ENCODE measurements at regions not wholly inside any gene's neighbourhood (a gene's known extent, or its start where the extent isn't known, plus 50 kb on each side); places are given as distances from the start of the nearest gene placed in this dataset.

GRCh38 chr7:94856643-94857042, 50.8 kb upstream of the PPP1R9A start:
- TF ChIP-seq, protein P1, sequence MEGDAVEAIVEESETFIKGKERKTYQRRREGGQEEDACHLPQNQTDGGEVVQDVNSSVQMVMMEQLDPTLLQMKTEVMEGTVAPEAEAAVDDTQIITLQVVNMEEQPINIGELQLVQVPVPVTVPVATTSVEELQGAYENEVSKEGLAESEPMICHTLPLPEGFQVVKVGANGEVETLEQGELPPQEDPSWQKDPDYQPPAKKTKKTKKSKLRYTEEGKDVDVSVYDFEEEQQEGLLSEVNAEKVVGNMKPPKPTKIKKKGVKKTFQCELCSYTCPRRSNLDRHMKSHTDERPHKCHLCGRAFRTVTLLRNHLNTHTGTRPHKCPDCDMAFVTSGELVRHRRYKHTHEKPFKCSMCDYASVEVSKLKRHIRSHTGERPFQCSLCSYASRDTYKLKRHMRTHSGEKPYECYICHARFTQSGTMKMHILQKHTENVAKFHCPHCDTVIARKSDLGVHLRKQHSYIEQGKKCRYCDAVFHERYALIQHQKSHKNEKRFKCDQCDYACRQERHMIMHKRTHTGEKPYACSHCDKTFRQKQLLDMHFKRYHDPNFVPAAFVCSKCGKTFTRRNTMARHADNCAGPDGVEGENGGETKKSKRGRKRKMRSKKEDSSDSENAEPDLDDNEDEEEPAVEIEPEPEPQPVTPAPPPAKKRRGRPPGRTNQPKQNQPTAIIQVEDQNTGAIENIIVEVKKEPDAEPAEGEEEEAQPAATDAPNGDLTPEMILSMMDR (IDR thresholded peaks at IDR 0.05), result no peak
- TF ChIP-seq, protein P2, sequence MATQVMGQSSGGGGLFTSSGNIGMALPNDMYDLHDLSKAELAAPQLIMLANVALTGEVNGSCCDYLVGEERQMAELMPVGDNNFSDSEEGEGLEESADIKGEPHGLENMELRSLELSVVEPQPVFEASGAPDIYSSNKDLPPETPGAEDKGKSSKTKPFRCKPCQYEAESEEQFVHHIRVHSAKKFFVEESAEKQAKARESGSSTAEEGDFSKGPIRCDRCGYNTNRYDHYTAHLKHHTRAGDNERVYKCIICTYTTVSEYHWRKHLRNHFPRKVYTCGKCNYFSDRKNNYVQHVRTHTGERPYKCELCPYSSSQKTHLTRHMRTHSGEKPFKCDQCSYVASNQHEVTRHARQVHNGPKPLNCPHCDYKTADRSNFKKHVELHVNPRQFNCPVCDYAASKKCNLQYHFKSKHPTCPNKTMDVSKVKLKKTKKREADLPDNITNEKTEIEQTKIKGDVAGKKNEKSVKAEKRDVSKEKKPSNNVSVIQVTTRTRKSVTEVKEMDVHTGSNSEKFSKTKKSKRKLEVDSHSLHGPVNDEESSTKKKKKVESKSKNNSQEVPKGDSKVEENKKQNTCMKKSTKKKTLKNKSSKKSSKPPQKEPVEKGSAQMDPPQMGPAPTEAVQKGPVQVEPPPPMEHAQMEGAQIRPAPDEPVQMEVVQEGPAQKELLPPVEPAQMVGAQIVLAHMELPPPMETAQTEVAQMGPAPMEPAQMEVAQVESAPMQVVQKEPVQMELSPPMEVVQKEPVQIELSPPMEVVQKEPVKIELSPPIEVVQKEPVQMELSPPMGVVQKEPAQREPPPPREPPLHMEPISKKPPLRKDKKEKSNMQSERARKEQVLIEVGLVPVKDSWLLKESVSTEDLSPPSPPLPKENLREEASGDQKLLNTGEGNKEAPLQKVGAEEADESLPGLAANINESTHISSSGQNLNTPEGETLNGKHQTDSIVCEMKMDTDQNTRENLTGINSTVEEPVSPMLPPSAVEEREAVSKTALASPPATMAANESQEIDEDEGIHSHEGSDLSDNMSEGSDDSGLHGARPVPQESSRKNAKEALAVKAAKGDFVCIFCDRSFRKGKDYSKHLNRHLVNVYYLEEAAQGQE (IDR thresholded peaks at IDR 0.05; ENCODE audit: low read depth, low read length), result no peak
- TF ChIP-seq EP300 (IDR thresholded peaks at IDR 0.05; ENCODE audit: borderline replicate concordance in 1 of 2, low read depth in 1 of 2, low read length in 1 of 2) (no peak), ELF1 (IDR thresholded peaks at IDR 0.05) (no peak), YY1 (IDR thresholded peaks at IDR 0.05; ENCODE audit: low read depth) (no peak), SMC3 (IDR thresholded peaks at IDR 0.05; ENCODE audit: low read depth, low read length) (no peak), FOXJ3 (CRISPR knock-in tag; IDR thresholded peaks at IDR 0.05) (no peak), NFIC (IDR thresholded peaks at IDR 0.05; ENCODE audit: borderline replicate concordance) (no peak), MXI1 (IDR thresholded peaks at IDR 0.05; ENCODE audit: low read depth, low read length) (no peak), USF1 (IDR thresholded peaks at IDR 0.05; ENCODE audit: borderline replicate concordance, low read depth) (no peak), TAF1 (IDR thresholded peaks at IDR 0.05; ENCODE audit: borderline replicate concordance, low read depth, low read length) (no peak), RXRA (IDR thresholded peaks at IDR 0.05; ENCODE audit: borderline replicate concordance, low read depth) (no peak)
- TF ChIP-seq, protein P3, sequence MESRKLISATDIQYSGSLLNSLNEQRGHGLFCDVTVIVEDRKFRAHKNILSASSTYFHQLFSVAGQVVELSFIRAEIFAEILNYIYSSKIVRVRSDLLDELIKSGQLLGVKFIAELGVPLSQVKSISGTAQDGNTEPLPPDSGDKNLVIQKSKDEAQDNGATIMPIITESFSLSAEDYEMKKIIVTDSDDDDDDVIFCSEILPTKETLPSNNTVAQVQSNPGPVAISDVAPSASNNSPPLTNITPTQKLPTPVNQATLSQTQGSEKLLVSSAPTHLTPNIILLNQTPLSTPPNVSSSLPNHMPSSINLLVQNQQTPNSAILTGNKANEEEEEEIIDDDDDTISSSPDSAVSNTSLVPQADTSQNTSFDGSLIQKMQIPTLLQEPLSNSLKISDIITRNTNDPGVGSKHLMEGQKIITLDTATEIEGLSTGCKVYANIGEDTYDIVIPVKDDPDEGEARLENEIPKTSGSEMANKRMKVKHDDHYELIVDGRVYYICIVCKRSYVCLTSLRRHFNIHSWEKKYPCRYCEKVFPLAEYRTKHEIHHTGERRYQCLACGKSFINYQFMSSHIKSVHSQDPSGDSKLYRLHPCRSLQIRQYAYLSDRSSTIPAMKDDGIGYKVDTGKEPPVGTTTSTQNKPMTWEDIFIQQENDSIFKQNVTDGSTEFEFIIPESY (IDR thresholded peaks at IDR 0.05; ENCODE audit: borderline replicate concordance, low read depth), result no peak
